Neural cell (in vitro differentiated cells): ENCODE measurements at regions not wholly inside any gene's neighbourhood (a gene's known extent, or its start where the extent isn't known, plus 50 kb on each side); places are given as distances from the start of the nearest gene placed in this dataset.

Source experiments
- H2AFZ ChIP-seq: fragments of 200-600, 300-800 bp; sonication (generic), shearing (Covaris generic); 2 replicates; pipeline ENCODE4 v1.6.0; 2014; ENCODE audit warnings: low read depth, mild to moderate bottlenecking, antibody characterized with exemption, low read length, moderate library complexity
- H3F3A ChIP-seq: fragments of 200-600 bp; shearing (Covaris generic); 2 replicates; pipeline ENCODE4 v1.6.1; 2016; ENCODE audit warnings: mild to moderate bottlenecking, moderate library complexity, mixed read lengths, antibody characterized with exemption, low read length; ENCODE audit not compliant: insufficient read depth, poor library complexity, severe bottlenecking
- H3K27ac ChIP-seq: fragments of 200-600, 300-800 bp; sonication (generic), shearing (Covaris generic); 2 replicates; pipeline ENCODE4 v1.5.1; 2014; ENCODE audit warnings: mild to moderate bottlenecking, low read length, moderate library complexity
- H3K27me3 ChIP-seq: fragments of 300-800, 200-600 bp; sonication (generic), shearing (Covaris generic); 2 replicates; pipeline ENCODE4 v1.6.0; 2014; ENCODE audit warnings: mild to moderate bottlenecking, low read depth, low read length, moderate library complexity; ENCODE audit not compliant: insufficient read depth
- H3K36me3 ChIP-seq: fragments of 300-800, 200-600 bp; sonication (generic), shearing (Covaris generic); 2 replicates; pipeline ENCODE4 v1.5.1; 2014; ENCODE audit warnings: mild to moderate bottlenecking, antibody characterized with exemption, low read length, moderate library complexity; ENCODE audit not compliant: insufficient read depth
- H3K4me2 ChIP-seq: fragments of 300-800, 200-600 bp; sonication (generic), shearing (Covaris generic); 2 replicates; pipeline ENCODE4 v1.6.0; 2014; ENCODE audit warnings: mild to moderate bottlenecking, low read length
- H3K4me3 ChIP-seq: fragments of 300-800, 200-600 bp; sonication (generic), shearing (Covaris generic); 2 replicates; pipeline ENCODE4 v1.5.1; 2014; ENCODE audit warnings: mild to moderate bottlenecking, low read length, moderate library complexity
- H3K79me2 ChIP-seq: fragments of 200-600 bp; shearing (Covaris generic); replicated peaks from 2 replicates; pipeline ENCODE4 v1.6.0; 2014; ENCODE audit warnings: mild to moderate bottlenecking, low read length, moderate library complexity; ENCODE audit not compliant: insufficient read depth
- H3K9ac ChIP-seq: fragments of 300-800, 200-600 bp; sonication (generic), shearing (Covaris generic); 2 replicates; pipeline ENCODE4 v1.6.1; 2016; ENCODE audit warnings: mild to moderate bottlenecking, low read length, mixed read lengths
- H3K9me2 ChIP-seq: fragments of 200-600 bp; shearing (Covaris generic); 2 replicates; pipeline ENCODE4 v1.6.1; 2016; ENCODE audit warnings: mild to moderate bottlenecking, low read length, mixed read lengths; ENCODE audit not compliant: insufficient read depth
- H3K9me3 ChIP-seq: fragments of 200-600, 300-800 bp; sonication (generic), shearing (Covaris generic); 2 replicates; pipeline ENCODE4 v1.6.1; 2016; ENCODE audit warnings: mild to moderate bottlenecking, mixed run types, low read length, moderate library complexity, mixed read lengths
- H4K20me1 ChIP-seq: fragments of 200-600 bp; shearing (Covaris generic); 2 replicates; pipeline ENCODE4 v1.6.1; 2016; ENCODE audit warnings: mild to moderate bottlenecking, mixed run types; ENCODE audit not compliant: insufficient read depth
- EP300 ChIP-seq: fragments of 450-650 bp; conservative IDR thresholded peaks from 2 replicates; pipeline ENCODE4 v1.6.1; 2014; ENCODE audit warnings: antibody characterized with exemption, mild to moderate bottlenecking, moderate library complexity; ENCODE audit not compliant: poor library complexity, severe bottlenecking
- EZH2 ChIP-seq: fragments of 200-600, 300-800 bp; shearing (Covaris generic), sonication (generic); IDR thresholded peaks from 2 replicates; pipeline ENCODE4 v1.6.1; 2014; ENCODE audit warnings: antibody characterized with exemption, low read length, borderline replicate concordance, mild to moderate bottlenecking; ENCODE audit not compliant: insufficient read depth, poor library complexity, severe bottlenecking
- MXI1 ChIP-seq: fragments of 450-650 bp; conservative IDR thresholded peaks from 2 replicates; pipeline ENCODE4 v1.6.1; 2014; ENCODE audit warnings: antibody characterized with exemption, mild to moderate bottlenecking; ENCODE audit not compliant: poor library complexity, severe bottlenecking
- POLR2AphosphoS5 ChIP-seq: IDR thresholded peaks from 2 replicates; pipeline ENCODE4 v1.6.1; 2012
- RAD21 ChIP-seq: fragments of 450-650 bp; conservative IDR thresholded peaks from 2 replicates; pipeline ENCODE4 v1.6.1; 2014; ENCODE audit warnings: antibody characterized with exemption, mild to moderate bottlenecking, moderate library complexity
- SMC3 ChIP-seq: fragments of 450-650 bp; conservative IDR thresholded peaks from 2 replicates; pipeline ENCODE4 v1.6.1; 2014; ENCODE audit warnings: antibody characterized with exemption, mild to moderate bottlenecking, moderate library complexity; ENCODE audit not compliant: poor library complexity
- TAF1 ChIP-seq: IDR thresholded peaks from 2 replicates; pipeline ENCODE4 v1.6.1; 2012; ENCODE audit warnings: low read depth
- TF ChIP-seq, protein P1 (sequence below): IDR thresholded peaks from 2 replicates; pipeline ENCODE4 v1.6.1; 2012; ENCODE audit warnings: borderline replicate concordance
- TF ChIP-seq, protein P2 (sequence below): fragments of 450-650 bp; IDR thresholded peaks from 2 replicates; pipeline ENCODE4 v1.5.1; 2014; ENCODE audit warnings: antibody characterized with exemption, mild to moderate bottlenecking, moderate library complexity; ENCODE audit not compliant: poor library complexity, severe bottlenecking

DNA sequence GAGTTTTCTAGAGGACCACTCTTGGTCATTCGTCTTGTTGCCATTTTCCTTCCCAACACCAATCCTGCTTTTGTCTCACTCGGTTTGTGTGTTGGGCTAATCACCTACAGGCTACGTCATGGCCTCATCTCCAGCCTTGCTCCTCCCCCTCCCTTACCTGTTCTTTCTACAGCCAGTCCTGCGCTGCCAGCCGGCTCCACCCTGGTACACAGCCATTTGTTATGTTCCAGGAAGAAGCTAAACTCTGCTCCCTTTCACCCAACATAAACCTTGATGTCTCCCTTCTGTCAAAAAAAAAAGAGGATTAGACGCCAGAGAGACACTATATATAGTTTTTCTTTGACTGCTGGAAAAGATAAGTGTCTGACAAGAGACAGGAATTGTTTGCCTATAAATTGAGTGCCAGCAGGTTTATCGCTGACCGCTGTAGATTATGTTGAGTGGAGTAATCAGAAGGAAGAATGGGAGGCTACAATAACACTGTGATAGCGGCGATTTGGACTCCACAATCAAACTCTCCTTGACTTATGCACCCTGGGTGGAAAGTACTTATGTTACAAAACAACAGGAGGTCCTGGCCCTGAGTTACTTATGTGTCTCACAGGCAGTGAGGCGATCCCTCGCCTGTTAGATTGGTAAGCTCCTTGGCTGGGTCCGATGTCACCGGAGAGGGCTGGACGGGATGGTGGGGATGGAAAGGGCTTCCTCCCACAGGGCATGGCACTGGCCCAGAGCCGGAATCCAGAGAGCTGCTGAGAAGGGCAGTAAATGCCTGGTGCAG, 171.3 kb upstream of the BMPER start:
- H3K9ac ChIP-seq = no peak overlapping the region
- H3K27me3 ChIP-seq = no peaks in the 10 kb centered on the region
- H3K36me3 ChIP-seq = no peaks in the 10 kb centered on the region
- no peak overlapping the region for H3K27ac ChIP-seq
- TF ChIP-seq POLR2AphosphoS5 (peak; percentile 81), EP300 (peak; percentile 32)
- TF ChIP-seq, protein P1, sequence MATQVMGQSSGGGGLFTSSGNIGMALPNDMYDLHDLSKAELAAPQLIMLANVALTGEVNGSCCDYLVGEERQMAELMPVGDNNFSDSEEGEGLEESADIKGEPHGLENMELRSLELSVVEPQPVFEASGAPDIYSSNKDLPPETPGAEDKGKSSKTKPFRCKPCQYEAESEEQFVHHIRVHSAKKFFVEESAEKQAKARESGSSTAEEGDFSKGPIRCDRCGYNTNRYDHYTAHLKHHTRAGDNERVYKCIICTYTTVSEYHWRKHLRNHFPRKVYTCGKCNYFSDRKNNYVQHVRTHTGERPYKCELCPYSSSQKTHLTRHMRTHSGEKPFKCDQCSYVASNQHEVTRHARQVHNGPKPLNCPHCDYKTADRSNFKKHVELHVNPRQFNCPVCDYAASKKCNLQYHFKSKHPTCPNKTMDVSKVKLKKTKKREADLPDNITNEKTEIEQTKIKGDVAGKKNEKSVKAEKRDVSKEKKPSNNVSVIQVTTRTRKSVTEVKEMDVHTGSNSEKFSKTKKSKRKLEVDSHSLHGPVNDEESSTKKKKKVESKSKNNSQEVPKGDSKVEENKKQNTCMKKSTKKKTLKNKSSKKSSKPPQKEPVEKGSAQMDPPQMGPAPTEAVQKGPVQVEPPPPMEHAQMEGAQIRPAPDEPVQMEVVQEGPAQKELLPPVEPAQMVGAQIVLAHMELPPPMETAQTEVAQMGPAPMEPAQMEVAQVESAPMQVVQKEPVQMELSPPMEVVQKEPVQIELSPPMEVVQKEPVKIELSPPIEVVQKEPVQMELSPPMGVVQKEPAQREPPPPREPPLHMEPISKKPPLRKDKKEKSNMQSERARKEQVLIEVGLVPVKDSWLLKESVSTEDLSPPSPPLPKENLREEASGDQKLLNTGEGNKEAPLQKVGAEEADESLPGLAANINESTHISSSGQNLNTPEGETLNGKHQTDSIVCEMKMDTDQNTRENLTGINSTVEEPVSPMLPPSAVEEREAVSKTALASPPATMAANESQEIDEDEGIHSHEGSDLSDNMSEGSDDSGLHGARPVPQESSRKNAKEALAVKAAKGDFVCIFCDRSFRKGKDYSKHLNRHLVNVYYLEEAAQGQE = no peak
- H3K4me3 ChIP-seq = no peak overlapping the region
- H3K4me2 ChIP-seq = no peak overlapping the region
- no peaks in the 10 kb centered on the region for H3K9me3 ChIP-seq
- no peaks in the 10 kb centered on the region for H3K79me2 ChIP-seq
- H3K9me2 ChIP-seq = no peaks in the 10 kb centered on the region
- H4K20me1 ChIP-seq = no peaks in the 10 kb centered on the region
- no peaks in the 10 kb centered on the region for H3F3A ChIP-seq
- no peak overlapping the region for H2AFZ ChIP-seq

DNA sequence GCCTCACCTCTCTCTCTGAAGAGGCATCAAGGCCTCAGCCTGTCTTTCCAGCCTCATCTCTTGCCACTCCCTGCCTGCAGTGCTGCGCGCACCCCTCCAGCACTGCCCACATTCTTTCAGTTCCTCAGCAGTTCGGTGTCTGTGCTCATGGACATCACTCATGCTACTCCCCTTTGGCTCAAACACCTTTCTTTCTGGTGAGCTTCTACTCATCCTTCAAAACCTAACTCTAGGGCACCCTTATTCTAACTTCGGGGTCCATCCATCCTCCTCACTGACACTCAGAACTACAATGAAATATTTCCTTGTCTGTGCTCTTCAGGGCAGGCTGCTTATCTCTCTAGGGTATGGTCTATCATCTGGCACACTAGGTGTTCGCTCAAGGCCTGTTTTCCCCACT, 169.9 kb upstream of the BMPER start:
- Histone ChIP-seq H4K20me1 (no peaks in the 10 kb centered on the region), H3K9me2 (no peaks in the 10 kb centered on the region), H3K4me3 (no peak overlapping the region), H3K27me3 (no peaks in the 10 kb centered on the region), H3K9me3 (no peaks in the 10 kb centered on the region), H3K27ac (no peak overlapping the region), H3K4me2 (no peak overlapping the region), H3K79me2 (no peaks in the 10 kb centered on the region), H3F3A (no peaks in the 10 kb centered on the region), H3K36me3 (no peaks in the 10 kb centered on the region), H2AFZ (no peak overlapping the region), H3K9ac (no peak overlapping the region)
- TF ChIP-seq TAF1 = no peak
- no peak for TF ChIP-seq SMC3
- no peak for TF ChIP-seq MXI1
- TF ChIP-seq, protein P1 = no peak
- TF ChIP-seq, protein P2, sequence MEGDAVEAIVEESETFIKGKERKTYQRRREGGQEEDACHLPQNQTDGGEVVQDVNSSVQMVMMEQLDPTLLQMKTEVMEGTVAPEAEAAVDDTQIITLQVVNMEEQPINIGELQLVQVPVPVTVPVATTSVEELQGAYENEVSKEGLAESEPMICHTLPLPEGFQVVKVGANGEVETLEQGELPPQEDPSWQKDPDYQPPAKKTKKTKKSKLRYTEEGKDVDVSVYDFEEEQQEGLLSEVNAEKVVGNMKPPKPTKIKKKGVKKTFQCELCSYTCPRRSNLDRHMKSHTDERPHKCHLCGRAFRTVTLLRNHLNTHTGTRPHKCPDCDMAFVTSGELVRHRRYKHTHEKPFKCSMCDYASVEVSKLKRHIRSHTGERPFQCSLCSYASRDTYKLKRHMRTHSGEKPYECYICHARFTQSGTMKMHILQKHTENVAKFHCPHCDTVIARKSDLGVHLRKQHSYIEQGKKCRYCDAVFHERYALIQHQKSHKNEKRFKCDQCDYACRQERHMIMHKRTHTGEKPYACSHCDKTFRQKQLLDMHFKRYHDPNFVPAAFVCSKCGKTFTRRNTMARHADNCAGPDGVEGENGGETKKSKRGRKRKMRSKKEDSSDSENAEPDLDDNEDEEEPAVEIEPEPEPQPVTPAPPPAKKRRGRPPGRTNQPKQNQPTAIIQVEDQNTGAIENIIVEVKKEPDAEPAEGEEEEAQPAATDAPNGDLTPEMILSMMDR = no peak
- no peak for TF ChIP-seq EP300
- TF ChIP-seq EZH2 = no peak
- TF ChIP-seq POLR2AphosphoS5 = no peak
- TF ChIP-seq RAD21 = no peak
